Mesothelial cell of epicardium (in vitro differentiated cells): ENCODE measurements at regions not wholly inside any gene's neighbourhood (a gene's known extent, or its start where the extent isn't known, plus 50 kb on each side); places are given as distances from the start of the nearest gene placed in this dataset.

Experiments
- DNase-seq, 2 experiments: peaks; one replicate each; pipeline ENCODE4 v3.0.0; 2021; ENCODE audit warnings: low spot score in 2 of 2; ENCODE audit not compliant: unreplicated experiment in 2 of 2
- H3K27ac Mint-ChIP-seq: 2 replicates; pipeline ENCODE4 v1.8.0; 2021; ENCODE audit warnings: mixed read lengths
- H3K27me3 Mint-ChIP-seq: 2 replicates; pipeline ENCODE4 v1.8.0; 2021; ENCODE audit warnings: low read depth, mixed read lengths
- H3K36me3 Mint-ChIP-seq: 2 replicates; pipeline ENCODE4 v1.8.0; 2021; ENCODE audit warnings: mixed read lengths
- H3K4me1 Mint-ChIP-seq: 2 replicates; pipeline ENCODE4 v1.8.0; 2021; ENCODE audit warnings: mixed read lengths
- H3K4me3 Mint-ChIP-seq: 2 replicates; pipeline ENCODE4 v1.8.0; 2021; ENCODE audit warnings: mild to moderate bottlenecking, moderate library complexity, mixed read lengths
- H3K9me3 Mint-ChIP-seq: 2 replicates; pipeline ENCODE4 v1.8.0; 2021; ENCODE audit warnings: mixed read lengths
- TF ChIP-seq, protein P1 (sequence below): fragments of 200-600 bp; sonication (generic); IDR thresholded peaks from one replicate; pipeline ENCODE4 v1.5.0; 2021; ENCODE audit warnings: antibody characterized with exemption; ENCODE audit not compliant: unreplicated experiment

DNA sequence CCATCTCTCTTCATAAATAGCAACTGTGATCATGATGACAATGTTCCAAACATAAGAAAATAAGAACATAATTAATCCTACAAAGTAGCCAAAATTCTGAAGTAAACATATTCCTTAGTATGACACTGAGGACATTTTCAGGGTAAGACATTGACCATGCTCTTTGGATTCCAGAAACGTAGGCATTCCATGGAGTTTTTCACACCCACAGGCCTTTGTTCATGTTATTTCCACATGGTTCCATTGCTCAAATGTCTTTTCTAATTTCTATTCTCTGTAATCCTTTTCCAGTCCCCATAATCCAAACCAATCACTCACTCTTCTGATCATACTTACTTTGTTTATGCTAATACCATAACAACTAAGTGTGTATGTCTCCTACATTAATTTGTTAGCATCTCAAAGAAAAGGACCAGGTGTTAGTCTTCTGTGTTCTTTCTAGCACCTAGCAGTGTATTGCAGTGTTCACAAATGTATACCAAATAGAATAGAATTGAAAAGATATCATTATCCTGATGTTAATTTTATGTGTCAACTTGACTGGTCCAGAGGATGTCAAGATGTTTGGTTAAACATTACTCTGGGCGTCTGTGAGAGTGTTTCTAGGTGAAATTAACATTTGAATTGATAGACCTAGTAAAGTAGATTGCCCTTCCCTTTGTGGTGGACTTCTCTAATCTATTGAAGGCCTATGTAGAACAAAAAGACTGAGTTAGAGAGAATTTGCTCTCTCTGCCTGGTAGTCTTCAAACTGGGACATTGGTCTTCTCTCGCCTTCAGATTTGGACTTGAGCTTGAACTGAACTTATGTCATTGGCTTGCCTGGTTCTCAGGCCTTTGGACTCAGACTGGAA, 516.6 kb downstream of the PTPRC start:
- TF ChIP-seq, protein P1, sequence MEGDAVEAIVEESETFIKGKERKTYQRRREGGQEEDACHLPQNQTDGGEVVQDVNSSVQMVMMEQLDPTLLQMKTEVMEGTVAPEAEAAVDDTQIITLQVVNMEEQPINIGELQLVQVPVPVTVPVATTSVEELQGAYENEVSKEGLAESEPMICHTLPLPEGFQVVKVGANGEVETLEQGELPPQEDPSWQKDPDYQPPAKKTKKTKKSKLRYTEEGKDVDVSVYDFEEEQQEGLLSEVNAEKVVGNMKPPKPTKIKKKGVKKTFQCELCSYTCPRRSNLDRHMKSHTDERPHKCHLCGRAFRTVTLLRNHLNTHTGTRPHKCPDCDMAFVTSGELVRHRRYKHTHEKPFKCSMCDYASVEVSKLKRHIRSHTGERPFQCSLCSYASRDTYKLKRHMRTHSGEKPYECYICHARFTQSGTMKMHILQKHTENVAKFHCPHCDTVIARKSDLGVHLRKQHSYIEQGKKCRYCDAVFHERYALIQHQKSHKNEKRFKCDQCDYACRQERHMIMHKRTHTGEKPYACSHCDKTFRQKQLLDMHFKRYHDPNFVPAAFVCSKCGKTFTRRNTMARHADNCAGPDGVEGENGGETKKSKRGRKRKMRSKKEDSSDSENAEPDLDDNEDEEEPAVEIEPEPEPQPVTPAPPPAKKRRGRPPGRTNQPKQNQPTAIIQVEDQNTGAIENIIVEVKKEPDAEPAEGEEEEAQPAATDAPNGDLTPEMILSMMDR, result no peak
- no peaks in the 10 kb centered on the region for H3K36me3 Mint-ChIP-seq
- no peak for DNase-seq
- H3K4me3 Mint-ChIP-seq, result no peak overlapping the region
- H3K4me1 Mint-ChIP-seq, result no peaks in the 10 kb centered on the region
- H3K27ac Mint-ChIP-seq, result no peak overlapping the region
- no peaks in the 10 kb centered on the region for H3K27me3 Mint-ChIP-seq
- H3K9me3 Mint-ChIP-seq, result no peaks in the 10 kb centered on the region

DNA sequence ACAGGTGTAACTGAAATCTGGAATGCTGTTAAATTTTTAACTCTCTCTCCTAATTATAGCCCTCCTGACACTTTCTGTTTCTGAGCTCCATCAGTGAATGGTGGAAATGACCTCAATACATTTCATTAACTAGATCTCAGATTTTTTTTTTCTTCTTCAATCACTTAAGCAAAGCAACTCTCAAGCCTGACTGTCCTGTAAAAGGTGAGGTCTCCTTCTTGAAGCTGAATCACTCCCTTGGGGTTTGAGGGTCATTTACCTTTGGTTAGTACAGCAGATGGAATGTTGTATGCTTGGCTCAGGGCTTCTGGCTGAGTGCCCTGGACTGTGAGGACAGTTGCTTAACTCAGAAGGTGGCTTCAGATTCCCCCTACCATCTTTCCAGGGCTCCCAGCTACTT, 518.7 kb downstream of the PTPRC start:
- H3K4me1 Mint-ChIP-seq, result no peaks in the 10 kb centered on the region
- TF ChIP-seq, protein P1, result no peak
- no peak overlapping the region for H3K4me3 Mint-ChIP-seq
- no peak for DNase-seq
- no peak overlapping the region for H3K27ac Mint-ChIP-seq
- no peaks in the 10 kb centered on the region for H3K9me3 Mint-ChIP-seq
- no peaks in the 10 kb centered on the region for H3K36me3 Mint-ChIP-seq
- no peaks in the 10 kb centered on the region for H3K27me3 Mint-ChIP-seq

DNA sequence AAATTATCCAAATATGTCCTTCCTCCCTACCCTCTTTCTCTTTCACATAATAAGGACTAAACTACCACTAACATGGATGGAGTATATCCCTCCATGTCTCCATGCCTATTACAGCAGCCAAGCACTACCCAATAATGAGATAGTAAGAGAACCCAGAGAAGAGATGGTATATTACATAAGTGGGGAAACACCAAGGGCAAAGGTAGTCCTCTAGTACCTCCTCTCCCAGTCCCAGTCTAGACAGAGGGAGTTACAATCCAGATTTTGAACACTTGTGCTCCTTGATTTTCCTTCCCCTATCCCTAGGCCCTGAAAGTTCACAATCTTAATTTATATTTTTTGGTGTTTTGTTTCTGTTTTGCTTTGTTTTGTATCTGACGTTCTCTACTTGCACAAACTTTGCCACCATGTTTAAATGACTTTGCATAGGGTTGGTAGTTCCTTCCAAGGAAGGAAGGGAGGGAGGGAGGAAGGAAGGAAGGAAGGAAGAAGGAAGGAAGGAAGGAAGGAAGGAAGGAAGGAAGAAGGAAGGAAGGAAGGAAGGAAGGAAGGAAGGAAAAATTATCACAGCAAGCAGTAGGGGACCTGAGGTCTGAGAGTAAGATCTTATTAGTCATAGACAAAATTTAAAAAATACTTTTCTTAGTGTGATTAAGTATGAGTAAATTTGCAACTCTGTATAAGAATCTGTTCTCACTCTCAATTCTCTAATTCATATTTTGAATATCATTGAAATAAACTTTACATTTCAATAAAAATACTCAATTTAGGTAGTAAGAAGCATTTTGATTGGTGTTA, 521.9 kb downstream of the PTPRC start:
- H3K27me3 Mint-ChIP-seq, result no peaks in the 10 kb centered on the region
- no peaks in the 10 kb centered on the region for H3K9me3 Mint-ChIP-seq
- TF ChIP-seq, protein P1, result no peak
- H3K36me3 Mint-ChIP-seq, result no peaks in the 10 kb centered on the region
- DNase-seq, result no peak
- peaks cover 3% of the 10 kb centered on the region for H3K4me1 Mint-ChIP-seq
- H3K27ac Mint-ChIP-seq, result no peak overlapping the region
- no peak overlapping the region for H3K4me3 Mint-ChIP-seq

DNA sequence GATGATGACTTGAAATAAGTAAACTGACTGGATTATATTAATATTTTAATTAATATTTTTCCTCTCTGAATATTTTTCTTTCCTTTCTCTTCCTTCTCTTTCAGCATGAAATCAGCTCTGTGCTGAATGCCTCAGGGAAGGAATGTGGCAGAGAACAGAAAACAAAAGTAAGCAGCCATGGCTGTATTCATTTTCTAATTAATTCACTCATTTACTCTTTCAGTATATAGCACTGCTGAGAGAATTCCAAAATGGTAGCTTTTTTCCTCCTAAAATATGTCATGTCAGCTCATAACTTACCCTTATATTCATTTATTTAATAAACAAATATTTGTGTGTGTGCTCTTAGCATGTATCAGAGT, 522.5 kb downstream of the PTPRC start:
- TF ChIP-seq, protein P1, result no peak
- Mint-ChIP-seq H3K9me3 (no peaks in the 10 kb centered on the region), H3K36me3 (no peaks in the 10 kb centered on the region), H3K27me3 (no peaks in the 10 kb centered on the region), H3K27ac (no peak overlapping the region), H3K4me1 (peaks cover 3% of the 10 kb centered on the region), H3K4me3 (no peak overlapping the region)
- no peak for DNase-seq

DNA sequence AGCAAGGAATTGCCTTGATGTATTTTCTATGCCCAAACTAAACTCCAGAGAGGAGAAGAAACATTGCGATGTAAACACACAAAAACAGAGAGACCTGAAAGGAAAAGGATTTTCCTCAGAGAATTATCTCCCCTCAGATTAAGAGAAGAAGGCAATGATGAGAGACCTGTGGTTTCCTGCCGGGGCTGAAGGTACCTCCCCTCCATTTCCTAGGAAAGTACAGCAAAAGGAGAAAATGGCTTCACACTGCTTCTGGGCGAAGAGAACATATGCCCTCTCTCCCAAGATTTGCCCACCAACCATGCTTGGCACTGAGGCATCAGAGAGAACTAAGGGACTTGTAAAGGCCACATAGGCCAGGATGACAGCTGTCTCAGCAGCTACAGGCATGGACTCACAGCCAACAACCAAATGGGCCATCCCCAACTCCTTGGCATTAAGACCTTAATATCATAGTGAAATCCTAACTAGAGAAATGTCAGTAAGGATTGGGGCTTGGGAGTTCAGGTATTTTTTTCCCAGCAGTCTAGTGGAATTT, 523.0 kb downstream of the PTPRC start:
- no peak overlapping the region for H3K4me3 Mint-ChIP-seq
- peaks cover 3% of the 10 kb centered on the region for H3K4me1 Mint-ChIP-seq
- H3K9me3 Mint-ChIP-seq, result no peaks in the 10 kb centered on the region
- TF ChIP-seq, protein P1, result no peak
- no peaks in the 10 kb centered on the region for H3K36me3 Mint-ChIP-seq
- DNase-seq, result no peak
- H3K27ac Mint-ChIP-seq, result no peak overlapping the region
- H3K27me3 Mint-ChIP-seq, result no peaks in the 10 kb centered on the region
